Duodenal mucosa (tissue), 2 donors: ENCODE measurements at regions not wholly inside any gene's neighbourhood (a gene's known extent, or its start where the extent isn't known, plus 50 kb on each side); places are given as distances from the start of the nearest gene placed in this dataset.
"Not testable (repeated sequence)": the region's sequence is repeated elsewhere in the genome, so short reads cannot be mapped to it uniquely, and the experiment has no call there.

Experiments
- H3K27ac ChIP-seq: one replicate; pipeline ENCODE4 v1.7.0; 2013; ENCODE audit warnings: low read depth, low read length
- H3K27me3 ChIP-seq, 2 donors: one replicate each; pipeline ENCODE4 v1.7.0; 2013; ENCODE audit warnings: low read length in 2 of 2, control low read depth in 1 of 2; ENCODE audit not compliant: insufficient read depth in 2 of 2, control insufficient read depth in 1 of 2
- H3K36me3 ChIP-seq, 2 donors: one replicate each; pipeline ENCODE4 v1.7.0; 2013; ENCODE audit warnings: low read length in 2 of 2, control low read depth in 1 of 2; ENCODE audit not compliant: insufficient read depth in 2 of 2, control insufficient read depth in 1 of 2
- H3K4me1 ChIP-seq, 2 donors: one replicate each; pipeline ENCODE4 v1.7.0; 2013; ENCODE audit warnings: low read length in 2 of 2, control low read depth in 1 of 2; ENCODE audit not compliant: insufficient read depth in 2 of 2, control insufficient read depth in 1 of 2
- H3K4me3 ChIP-seq, 2 donors: one replicate each; pipeline ENCODE4 v1.7.0; 2013; ENCODE audit warnings: low read length in 2 of 2, low read depth in 1 of 2
- H3K9ac ChIP-seq, 2 donors: one replicate each; pipeline ENCODE4 v1.7.0; 2013; ENCODE audit warnings: low read length in 2 of 2, low read depth in 1 of 2
- H3K9me3 ChIP-seq, 2 donors: one replicate each; pipeline ENCODE4 v1.7.0; 2013; ENCODE audit warnings: low read length in 2 of 2, control low read depth in 1 of 2; ENCODE audit not compliant: control insufficient read depth in 1 of 2

DNA sequence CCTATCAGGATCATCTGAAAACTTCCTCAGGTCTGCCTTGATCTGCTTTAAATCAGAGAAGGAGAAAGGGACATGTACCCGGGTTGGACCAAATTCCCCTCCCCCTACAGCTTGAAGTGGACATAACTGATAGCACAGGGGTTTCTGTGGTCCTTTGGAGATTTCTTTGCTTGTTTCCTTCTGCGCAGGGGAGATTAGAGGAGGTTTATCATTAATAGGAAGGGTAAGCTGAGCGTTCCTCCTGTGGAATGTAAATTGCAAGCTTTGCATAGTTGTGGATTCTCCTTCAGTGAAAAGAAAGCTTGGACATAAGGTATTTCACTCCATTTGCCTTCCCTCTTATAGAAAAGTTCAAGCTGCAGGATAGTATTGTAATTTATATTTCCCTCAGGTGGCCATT, 936.0 kb downstream of the DIPK2A start:
- not testable (repeated sequence) for H3K36me3 ChIP-seq, H3K27ac ChIP-seq, H3K9me3 ChIP-seq, H3K4me1 ChIP-seq, H3K9ac ChIP-seq, H3K27me3 ChIP-seq, H3K4me3 ChIP-seq

DNA sequence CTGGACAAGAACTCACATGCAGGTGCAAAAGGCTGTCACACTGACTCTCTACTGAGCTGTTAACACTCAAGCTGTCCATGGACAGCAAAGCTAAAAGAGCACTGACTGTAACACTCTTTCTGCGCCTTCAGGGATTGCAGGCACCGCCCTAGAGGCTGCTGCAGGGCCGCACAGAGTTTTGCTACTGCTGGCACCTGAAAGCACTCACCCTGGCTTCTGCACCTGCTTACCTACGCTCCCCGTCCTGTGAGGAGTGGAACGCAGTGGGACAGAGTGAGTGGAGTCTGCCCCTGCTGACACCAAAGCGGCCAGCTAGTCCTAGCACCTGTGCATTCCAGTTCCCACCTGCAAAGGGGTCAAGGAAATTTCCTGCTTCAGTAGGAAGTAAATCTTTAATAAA, 941.3 kb downstream of the DIPK2A start:
- no peaks in the 10 kb centered on the region for H3K4me1 ChIP-seq

DNA sequence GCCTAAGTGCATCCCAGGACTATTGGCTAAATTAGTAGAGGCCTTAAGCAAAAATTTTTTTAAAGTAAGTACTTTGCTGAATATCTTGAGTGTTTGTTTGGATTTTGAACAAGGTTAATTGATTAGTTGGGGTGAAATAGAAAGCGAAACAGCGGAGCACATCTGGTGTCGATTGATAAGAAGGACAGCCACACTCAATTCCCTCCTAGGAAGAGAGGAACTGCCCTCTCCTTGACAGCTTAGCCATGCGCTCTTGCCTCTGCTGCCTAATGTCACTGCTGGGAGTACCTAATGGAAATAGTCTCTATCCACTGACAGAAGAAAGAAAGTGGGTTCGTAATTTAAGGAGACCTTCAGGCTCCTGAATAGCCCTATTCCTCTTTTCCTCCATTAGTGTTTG, 943.6 kb downstream of the DIPK2A start:
- Histone ChIP-seq H3K27ac (no peak overlapping the region), H3K9me3 (no peaks in the 10 kb centered on the region), H3K4me3 (no peak overlapping the region), H3K27me3 (no peaks in the 10 kb centered on the region), H3K4me1 (no peaks in the 10 kb centered on the region), H3K9ac (no peak overlapping the region), H3K36me3 (no peaks in the 10 kb centered on the region)

More for the DNA sequence above, 941.3 kb downstream of the DIPK2A start:
- no peaks in the 10 kb centered on the region for H3K27me3 ChIP-seq
- H3K9me3 ChIP-seq = no peaks in the 10 kb centered on the region
- no peak overlapping the region for H3K27ac ChIP-seq
- no peaks in the 10 kb centered on the region for H3K36me3 ChIP-seq
- H3K4me3 ChIP-seq = no peak overlapping the region
- no peak overlapping the region for H3K9ac ChIP-seq

DNA sequence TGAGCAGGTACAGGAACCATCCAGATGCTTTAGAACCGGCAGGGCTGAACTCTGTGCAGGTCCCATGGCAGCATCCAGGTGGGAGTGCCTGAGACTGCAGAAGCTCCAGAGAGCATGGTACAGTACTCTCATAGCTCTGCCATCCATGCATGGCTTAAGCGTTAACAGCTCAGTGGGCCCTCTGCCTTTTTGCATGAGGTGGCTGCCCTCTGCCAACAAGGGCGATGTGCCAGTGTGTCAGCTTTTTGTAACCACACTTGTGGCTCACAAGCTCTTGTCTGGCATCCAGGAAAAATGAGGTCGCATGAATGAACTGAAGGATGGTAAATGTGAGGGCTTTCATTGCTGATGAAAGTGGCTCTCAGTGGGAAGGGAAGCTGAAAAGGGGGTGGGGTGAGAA, 950.1 kb downstream of the DIPK2A start:
- no peak overlapping the region for H3K27ac ChIP-seq
- no peaks in the 10 kb centered on the region for H3K36me3 ChIP-seq
- H3K4me1 ChIP-seq = no peaks in the 10 kb centered on the region

DNA sequence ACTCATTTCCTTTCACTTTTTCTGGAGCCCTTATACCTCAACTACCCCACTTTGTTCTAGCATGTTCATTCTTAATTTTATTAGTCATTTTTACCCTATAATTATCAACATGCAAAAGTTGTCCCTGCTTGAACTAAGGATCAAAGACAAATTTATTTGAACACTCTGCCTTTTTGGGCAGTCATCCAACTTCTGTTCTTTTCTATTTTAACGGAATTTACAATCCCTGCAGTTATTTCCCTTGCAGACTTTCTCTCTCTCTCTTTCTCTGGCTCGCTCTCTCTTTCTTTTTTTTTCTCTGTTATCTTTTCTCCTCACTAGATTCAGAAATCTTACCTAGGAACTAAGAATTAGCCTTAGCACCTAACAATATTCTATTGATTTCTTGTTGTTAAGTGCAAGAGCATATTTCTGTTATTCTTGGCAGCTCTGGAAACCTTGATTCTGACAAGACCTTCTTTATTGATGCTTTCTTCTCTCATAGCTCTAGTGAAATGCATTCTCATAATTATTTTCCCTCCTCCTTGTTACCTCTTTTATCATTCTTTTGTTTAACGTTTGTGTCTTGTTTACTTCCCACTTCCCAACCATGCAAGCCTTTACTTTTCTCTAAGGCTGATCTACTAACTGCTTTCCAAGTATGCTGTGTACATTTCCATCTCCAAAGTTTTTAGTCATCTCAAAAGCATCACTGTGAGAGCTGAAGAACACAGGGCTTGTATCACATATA, 951.6 kb downstream of the DIPK2A start:
- Histone ChIP-seq H3K4me1 (no peaks in the 10 kb centered on the region), H3K36me3 (no peaks in the 10 kb centered on the region), H3K9ac (no peak overlapping the region), H3K27ac (no peak overlapping the region), H3K9me3 (no peaks in the 10 kb centered on the region), H3K27me3 (no peaks in the 10 kb centered on the region), H3K4me3 (no peak overlapping the region)

More for the DNA sequence above, 950.1 kb downstream of the DIPK2A start:
- H3K9me3 ChIP-seq = no peaks in the 10 kb centered on the region
- no peaks in the 10 kb centered on the region for H3K27me3 ChIP-seq
- H3K9ac ChIP-seq = no peak overlapping the region
- no peak overlapping the region for H3K4me3 ChIP-seq

DNA sequence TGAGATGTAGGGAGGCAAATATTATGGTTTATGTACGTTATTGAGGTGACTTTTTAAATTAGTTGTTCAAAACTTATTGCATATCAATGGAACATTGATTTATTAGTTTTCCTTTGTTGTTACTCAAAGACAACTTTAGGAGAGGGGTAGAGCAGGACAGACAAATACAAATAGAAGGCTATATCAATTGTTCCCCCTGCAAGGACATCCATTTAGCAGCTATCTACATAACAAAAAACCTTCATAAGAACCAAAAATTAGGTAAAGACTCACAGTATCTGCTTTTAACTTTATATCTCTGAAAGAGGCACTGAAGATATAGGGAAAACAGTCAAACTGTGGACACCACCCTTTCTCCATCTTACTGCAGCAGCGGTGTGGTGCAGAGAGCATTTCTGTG, 958.8 kb downstream of the DIPK2A start:
- Histone ChIP-seq H3K9ac (no peak overlapping the region), H3K36me3 (no peaks in the 10 kb centered on the region), H3K27me3 (no peaks in the 10 kb centered on the region), H3K27ac (no peak overlapping the region), H3K9me3 (peaks cover 0 to 5% of the 10 kb centered on the region in 2 donors), H3K4me1 (no peaks in the 10 kb centered on the region), H3K4me3 (no peak overlapping the region)

- no peaks in the 10 kb centered on the region for H3K27me3 ChIP-seq
- no peaks in the 10 kb centered on the region for H3K36me3 ChIP-seq
- H3K9me3 ChIP-seq = peaks cover 0 to 5% of the 10 kb centered on the region in 2 donors
- no peak overlapping the region for H3K4me3 ChIP-seq
- no peak overlapping the region for H3K9ac ChIP-seq
- no peak overlapping the region for H3K27ac ChIP-seq
- no peaks in the 10 kb centered on the region for H3K4me1 ChIP-seq
Measured at GRCh38 chr3:144931590-144931989, 960.0 kb downstream of the DIPK2A start.

GRCh38 chr3:144942093-144942837, 970.6 kb downstream of the DIPK2A start:
- Histone ChIP-seq H3K27ac (no peak overlapping the region), H3K4me1 (no peaks in the 10 kb centered on the region), H3K4me3 (no peak overlapping the region), H3K9me3 (no peaks in the 10 kb centered on the region), H3K27me3 (no peaks in the 10 kb centered on the region), H3K36me3 (no peaks in the 10 kb centered on the region), H3K9ac (no peak overlapping the region)

DNA sequence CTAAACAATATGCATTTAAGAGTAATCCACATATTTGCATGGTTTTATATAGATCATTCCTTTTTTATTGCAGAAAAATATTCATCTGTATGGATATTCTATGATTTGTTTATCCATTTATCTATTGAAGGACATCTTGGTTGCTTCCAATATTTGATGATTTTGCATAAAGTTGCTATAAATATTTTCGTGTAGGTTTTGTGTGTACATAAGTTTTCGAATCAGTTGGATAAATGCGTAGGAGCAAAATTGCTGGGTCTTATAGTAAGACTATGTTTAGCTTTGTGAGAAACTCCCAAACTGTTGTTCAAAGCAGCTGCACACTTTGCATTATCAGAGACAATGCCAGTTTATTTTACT, 971.2 kb downstream of the DIPK2A start:
- Histone ChIP-seq H3K9ac (no peak overlapping the region), H3K4me3 (no peak overlapping the region), H3K27me3 (no peaks in the 10 kb centered on the region), H3K4me1 (no peaks in the 10 kb centered on the region), H3K27ac (no peak overlapping the region), H3K36me3 (no peaks in the 10 kb centered on the region), H3K9me3 (no peaks in the 10 kb centered on the region)

DNA sequence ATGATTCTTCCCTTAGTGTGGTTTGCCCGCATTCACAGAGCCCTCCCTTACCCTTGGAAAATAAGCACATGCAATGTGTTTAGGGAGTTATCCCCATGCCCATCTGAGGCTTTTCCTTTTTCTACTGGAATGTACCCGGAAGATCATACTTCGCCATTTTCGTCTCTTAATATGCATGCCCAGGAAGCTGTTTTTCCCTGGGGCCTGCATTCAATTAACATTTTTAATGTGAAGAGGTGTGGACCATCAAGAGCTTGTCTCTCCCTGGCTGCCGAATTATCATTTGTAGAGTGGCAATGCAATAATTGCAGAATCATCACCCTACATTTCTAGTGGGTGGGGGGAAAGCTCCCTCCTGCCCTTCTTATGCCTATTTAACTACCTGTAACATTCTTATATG, 976.3 kb downstream of the DIPK2A start:
- Histone ChIP-seq H3K9ac (no peak overlapping the region), H3K36me3 (no peaks in the 10 kb centered on the region), H3K9me3 (no peaks in the 10 kb centered on the region)

More for the DNA sequence above, 976.3 kb downstream of the DIPK2A start:
- Histone ChIP-seq H3K27ac (no peak overlapping the region), H3K4me1 (no peaks in the 10 kb centered on the region), H3K27me3 (no peaks in the 10 kb centered on the region), H3K4me3 (no peak overlapping the region)
